ENCODE measurements at regions not wholly inside any gene's neighbourhood (a gene's known extent, or its start where the extent isn't known, plus 50 kb on each side); places are given as distances from the start of the nearest gene placed in this dataset.

GRCh38 chr3:132229641-132230040 lies 87.6 kb upstream of the ACP3 start:
- TF ChIP-seq EP300 (IDR thresholded peaks at IDR 0.05; ENCODE audit: borderline replicate concordance) (no peak), RAD21 (IDR thresholded peaks at IDR 0.05; ENCODE audit: low read depth) (no peak), REST (IDR thresholded peaks at IDR 0.05; ENCODE audit: low read depth) (no peak), YY1 (IDR thresholded peaks at IDR 0.05; ENCODE audit: low read depth) (no peak), CEBPB (IDR thresholded peaks at IDR 0.05) (no peak), ZBTB7A (IDR thresholded peaks at IDR 0.05; ENCODE audit: low read depth) (no peak), CREB1 (IDR thresholded peaks at IDR 0.05; ENCODE audit: low read depth) (no peak), TAF1 (IDR thresholded peaks at IDR 0.05; ENCODE audit: low read depth) (no peak), TCF12 (IDR thresholded peaks at IDR 0.05; ENCODE audit: low read depth) (no peak), USF1 (IDR thresholded peaks at IDR 0.05) (no peak), MAX (IDR thresholded peaks at IDR 0.05) (no peak), TEAD4 (IDR thresholded peaks at IDR 0.05) (no peak), NFIC (IDR thresholded peaks at IDR 0.05) (no peak)

All from Ishikawa (cell line).